DMS114 treated with DMSO at 0.1 percent for 48 hours (cell line): ENCODE measurements at regions not wholly inside any gene's neighbourhood (a gene's known extent, or its start where the extent isn't known, plus 50 kb on each side); places are given as distances from the start of the nearest gene placed in this dataset.

Experiments used
- DNase-seq: peaks from one replicate; lab custom pipeline; 2025; ENCODE audit not compliant: unreplicated experiment; lab: John Stamatoyannopoulos, UW

- DNase-seq = no peak
Measured at GRCh38 chr16:76899767-76900166, 291.2 kb upstream of the MON1B start.

GRCh38 chr16:76900285-76901263 lies 290.4 kb upstream of the MON1B start:
- no peak for DNase-seq

- DNase-seq = no peak
Measured at GRCh38 chr16:76906552-76906951, 284.4 kb upstream of the MON1B start.

DNA sequence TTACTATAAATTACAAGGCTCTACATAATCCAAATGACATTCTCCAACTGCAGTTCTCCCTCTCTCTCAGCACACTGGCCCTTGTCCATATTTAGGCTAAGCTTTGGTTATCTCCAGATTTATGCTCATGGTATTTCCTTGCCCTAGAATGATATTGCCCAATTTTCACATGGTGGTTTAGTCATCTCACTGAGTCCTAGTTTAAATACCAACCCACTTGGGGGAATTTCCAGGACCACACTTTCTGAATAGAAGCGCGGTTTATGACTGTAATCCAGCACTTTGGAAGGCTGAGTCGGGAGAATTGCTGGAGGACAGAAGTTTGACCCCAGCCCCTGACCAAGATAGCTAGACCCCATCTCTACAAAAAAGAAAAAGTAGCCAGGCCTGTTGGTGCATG lies 280.1 kb upstream of the MON1B start:
- DNase-seq = no peak

DNA sequence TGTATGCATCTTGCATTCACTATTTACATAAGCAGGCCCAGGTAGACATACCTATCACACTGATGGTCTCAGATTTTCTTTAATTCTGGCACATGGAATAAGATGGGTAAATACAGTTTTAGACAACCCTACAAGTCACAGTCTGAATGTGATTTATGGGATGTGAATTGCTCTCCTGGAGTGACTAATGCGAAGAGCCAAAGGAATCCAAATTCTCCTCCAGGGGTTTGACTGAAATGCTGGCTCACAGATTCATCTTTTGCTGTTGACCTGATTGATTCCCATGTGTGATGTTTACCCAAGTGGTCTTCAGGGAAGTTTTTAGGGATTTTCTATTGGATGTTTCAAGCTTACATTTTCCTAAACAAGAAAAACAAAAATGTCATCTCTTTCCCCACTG lies 277.9 kb upstream of the MON1B start:
- no peak for DNase-seq

DNA sequence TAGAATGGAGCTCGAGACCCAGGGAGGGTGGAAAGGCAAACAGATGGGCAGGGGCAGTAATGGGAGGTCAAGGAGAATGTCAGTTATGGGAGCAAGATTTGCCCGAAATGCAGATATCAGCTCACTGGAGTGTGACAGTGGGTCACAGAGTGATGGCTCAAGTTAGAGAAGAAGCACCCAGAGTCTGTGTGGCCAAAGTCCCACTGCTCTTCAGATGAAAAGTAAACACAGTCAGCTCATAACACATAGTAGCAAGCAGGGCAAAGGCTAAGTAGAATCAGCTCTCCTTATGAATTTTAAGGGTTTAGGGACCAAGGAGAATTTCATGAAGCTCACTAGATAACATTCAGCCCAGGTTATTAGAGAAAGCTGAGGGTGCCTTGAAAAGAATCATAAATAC lies 264.9 kb upstream of the MON1B start:
- no peak for DNase-seq

DNA sequence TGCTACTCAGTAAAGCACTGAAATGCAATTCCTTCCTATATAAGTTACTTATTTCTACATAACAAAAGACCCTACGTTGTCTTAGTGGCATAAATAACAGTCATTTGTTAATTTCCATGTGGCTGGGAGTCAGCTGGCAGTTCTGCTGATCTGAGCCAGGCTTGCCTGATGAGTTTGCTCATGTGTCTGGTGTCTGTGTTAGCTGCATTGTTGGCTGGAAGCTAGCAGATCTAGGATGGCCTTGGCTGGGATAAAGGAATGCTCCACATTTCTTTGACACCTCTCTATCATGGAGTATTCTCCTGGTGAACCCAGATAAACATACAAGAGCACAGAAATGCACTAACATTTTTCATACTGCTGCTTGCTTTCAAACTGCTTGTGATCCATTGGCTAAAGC lies 264.4 kb upstream of the MON1B start:
- no peak for DNase-seq

- DNase-seq = no peak
Measured at GRCh38 chr16:76931186-76931585, 259.8 kb upstream of the MON1B start.

GRCh38 chr16:76932541-76933211 lies 258.3 kb upstream of the MON1B start:
- DNase-seq = no peak

GRCh38 chr16:76940251-76940650 lies 250.7 kb upstream of the MON1B start:
- no peak for DNase-seq

DNA sequence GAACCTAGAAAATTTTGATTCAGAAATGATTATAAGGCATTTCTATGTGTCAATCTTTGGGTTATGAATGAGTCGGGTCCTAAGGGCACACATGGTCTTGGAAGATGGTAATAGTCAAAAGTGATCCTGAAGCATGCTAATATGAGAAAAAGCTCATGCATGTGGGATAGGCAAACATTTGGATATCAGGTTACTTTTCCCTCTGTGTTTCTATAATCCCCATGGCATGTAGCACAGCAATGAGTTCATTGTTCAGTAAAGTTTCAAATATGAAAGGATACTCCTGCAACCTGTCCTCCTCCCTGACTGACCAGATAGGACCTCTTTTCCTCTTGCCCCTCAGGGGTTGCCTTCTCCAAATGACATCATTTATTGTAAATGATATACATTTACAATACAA lies 249.9 kb upstream of the MON1B start:
- DNase-seq = no peak

DNA sequence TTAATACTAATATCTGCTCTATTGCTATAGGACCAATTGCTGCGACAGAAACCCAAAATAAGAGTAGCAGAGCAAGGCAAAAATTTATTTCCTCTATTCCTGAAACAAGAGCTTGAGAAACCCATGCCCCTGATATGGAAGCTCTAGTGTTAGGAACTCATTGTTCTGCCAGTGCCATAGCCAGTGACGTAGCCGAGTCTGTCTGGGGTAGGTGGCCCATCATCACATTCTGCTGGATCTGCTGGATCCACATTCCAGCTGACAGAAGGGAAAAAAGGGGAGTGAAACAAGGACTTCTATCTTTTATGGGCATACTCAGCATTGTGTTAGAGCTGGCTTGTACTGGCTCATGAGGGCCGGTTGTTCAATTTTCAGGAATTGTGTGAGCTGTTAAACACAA lies 248.9 kb upstream of the MON1B start:
- DNase-seq = no peak

- DNase-seq = no peak
Measured at GRCh38 chr16:76943921-76944320, 247.1 kb upstream of the MON1B start.

- DNase-seq = no peak
Measured at GRCh38 chr16:76946879-76947278, 244.1 kb upstream of the MON1B start.

- DNase-seq = no peak
Measured at GRCh38 chr16:76947749-76948148, 243.2 kb upstream of the MON1B start.

- no peak for DNase-seq
Measured at GRCh38 chr16:76955629-76956028, 235.4 kb upstream of the MON1B start.

GRCh38 chr16:76956394-76956793 lies 234.6 kb upstream of the MON1B start:
- no peak for DNase-seq

DNA sequence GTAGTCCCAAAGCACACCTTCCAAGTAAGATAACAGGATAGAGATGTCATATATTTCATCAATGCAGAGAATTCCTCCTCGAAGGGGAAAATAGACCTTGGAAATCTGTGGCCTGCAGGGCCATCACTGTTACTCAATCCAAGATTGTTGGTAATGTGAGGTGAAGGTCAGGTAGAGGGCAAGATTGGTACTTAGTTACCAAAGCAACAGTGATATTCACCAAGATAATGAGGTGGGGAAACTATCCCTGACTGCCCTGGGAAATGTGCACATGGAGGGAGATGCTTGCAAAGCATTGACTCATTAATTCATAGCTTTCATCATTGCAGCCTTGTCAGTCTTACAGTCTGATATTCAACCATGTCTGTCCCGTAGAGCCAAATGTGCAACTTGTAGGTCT lies 234.1 kb upstream of the MON1B start:
- DNase-seq = no peak

DNA sequence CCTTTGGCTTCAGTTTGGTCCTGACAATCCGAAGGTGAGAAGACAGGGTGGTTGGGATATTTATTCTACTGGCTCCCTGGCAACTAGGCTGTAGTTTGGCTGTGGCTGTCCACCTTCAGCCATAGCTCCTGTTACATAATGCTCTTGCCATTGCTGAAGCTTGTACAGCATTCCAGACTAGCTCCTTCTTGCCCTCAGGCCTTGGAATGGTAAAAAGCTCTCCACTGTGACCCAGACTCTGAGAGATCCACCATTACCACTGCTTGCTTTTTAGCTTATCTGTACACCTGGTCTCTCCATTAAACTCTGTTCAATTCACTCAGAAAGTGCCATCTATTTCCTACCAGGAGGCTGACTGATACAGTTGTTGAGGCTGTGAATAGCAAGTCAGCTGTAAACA lies 231.8 kb upstream of the MON1B start:
- no peak for DNase-seq

- DNase-seq = no peak
Measured at GRCh38 chr16:76963614-76964315, 227.2 kb upstream of the MON1B start.

GRCh38 chr16:76964464-76965154 lies 226.4 kb upstream of the MON1B start:
- no peak for DNase-seq
